Muscle of leg (tissue), 3 donors: ENCODE measurements at regions not wholly inside any gene's neighbourhood (a gene's known extent, or its start where the extent isn't known, plus 50 kb on each side); places are given as distances from the start of the nearest gene placed in this dataset.

Experiments
- DNase-seq: peaks from one replicate; pipeline ENCODE4 v3.0.0; 2013
- H3K27ac ChIP-seq: one replicate; pipeline ENCODE4 v1.5.1; 2013; ENCODE audit warnings: mild to moderate bottlenecking, low read length, control low read depth
- H3K27me3 ChIP-seq: one replicate; pipeline ENCODE4 v1.6.1; 2013; ENCODE audit warnings: low read length; ENCODE audit not compliant: control insufficient read depth, insufficient read depth
- H3K36me3 ChIP-seq: one replicate; pipeline ENCODE4 v1.6.1; 2013; ENCODE audit warnings: low read length; ENCODE audit not compliant: control insufficient read depth, insufficient read depth
- H3K4me1 ChIP-seq: one replicate; pipeline ENCODE4 v1.6.1; 2013; ENCODE audit warnings: low read length; ENCODE audit not compliant: control insufficient read depth, insufficient read depth
- H3K4me3 ChIP-seq: one replicate; pipeline ENCODE4 v1.5.1; 2013; ENCODE audit warnings: low read length, control low read depth
- H3K9me3 ChIP-seq: replicated peaks from 2 replicates; pipeline ENCODE4 v1.6.1; 2013; ENCODE audit warnings: low read depth, low read length; ENCODE audit not compliant: control insufficient read depth
- WGBS: methylation state at CpG from one replicate; pipeline ENCODE4 v1.1.5; 2013; ENCODE audit warnings: missing lambda C conversion rate; ENCODE audit not compliant: insufficient coverage; 5-methylcytosine and 5-hydroxymethylcytosine counted together

- peaks cover 2% of the 10 kb centered on the region for H3K9me3 ChIP-seq
- H3K4me1 ChIP-seq = no peaks in the 10 kb centered on the region
- no peak for DNase-seq
- H3K4me3 ChIP-seq = no peak overlapping the region
- H3K36me3 ChIP-seq = no peaks in the 10 kb centered on the region
- no peaks in the 10 kb centered on the region for H3K27me3 ChIP-seq
- no CpG with 5 or more reads among the region's 1 CpG for WGBS
- no peak overlapping the region for H3K27ac ChIP-seq
Measured at GRCh38 chr5:26828294-26828693, 210.1 kb downstream of the CDH9 start.

- Histone ChIP-seq H3K36me3 (no peaks in the 10 kb centered on the region), H3K4me1 (no peaks in the 10 kb centered on the region), H3K9me3 (peaks cover 9% of the 10 kb centered on the region), H3K27ac (no peak overlapping the region), H3K4me3 (no peak overlapping the region), H3K27me3 (no peaks in the 10 kb centered on the region)
- WGBS = 93% methylated on average over 6 of the region's 7 CpGs
- DNase-seq = no peak
Measured at GRCh38 chr5:26813235-26813634, 225.2 kb downstream of the CDH9 start.

- Histone ChIP-seq H3K36me3 (no peaks in the 10 kb centered on the region), H3K9me3 (peaks cover 10% of the 10 kb centered on the region), H3K4me1 (no peaks in the 10 kb centered on the region), H3K4me3 (no peak overlapping the region), H3K27ac (no peak overlapping the region), H3K27me3 (no peaks in the 10 kb centered on the region)
- no peak for DNase-seq
- 74% methylated on average over 3 of the region's 6 CpGs for WGBS
Measured at GRCh38 chr5:26812714-26813113, 225.7 kb downstream of the CDH9 start.

GRCh38 chr5:26807231-26808199 lies 230.9 kb downstream of the CDH9 start:
- DNase-seq = no peak
- Histone ChIP-seq H3K27me3 (no peaks in the 10 kb centered on the region), H3K36me3 (no peaks in the 10 kb centered on the region), H3K4me3 (no peak overlapping the region), H3K9me3 (peaks cover 18% of the 10 kb centered on the region), H3K27ac (no peak overlapping the region), H3K4me1 (no peaks in the 10 kb centered on the region)
- WGBS = 87% methylated on average over 11 of the region's 16 CpGs

GRCh38 chr5:26805076-26805475 lies 233.3 kb downstream of the CDH9 start:
- Histone ChIP-seq H3K9me3 (peaks cover 16% of the 10 kb centered on the region), H3K4me1 (no peaks in the 10 kb centered on the region), H3K27ac (no peak overlapping the region), H3K36me3 (no peaks in the 10 kb centered on the region), H3K27me3 (no peaks in the 10 kb centered on the region), H3K4me3 (no peak overlapping the region)
- WGBS = no CpG with 5 or more reads among the region's 1 CpG
- DNase-seq = no peak

GRCh38 chr5:26802944-26803343 lies 235.4 kb downstream of the CDH9 start:
- H3K9me3 ChIP-seq = peaks cover 16% of the 10 kb centered on the region
- no peaks in the 10 kb centered on the region for H3K27me3 ChIP-seq
- DNase-seq = no peak
- no peaks in the 10 kb centered on the region for H3K4me1 ChIP-seq
- H3K36me3 ChIP-seq = no peaks in the 10 kb centered on the region
- no peak overlapping the region for H3K4me3 ChIP-seq
- no peak overlapping the region for H3K27ac ChIP-seq
- no CpG with 5 or more reads among the region's 4 CpGs for WGBS

GRCh38 chr5:26791433-26791832 lies 247.0 kb downstream of the CDH9 start:
- Histone ChIP-seq H3K36me3 (no peaks in the 10 kb centered on the region), H3K9me3 (peaks cover 2% of the 10 kb centered on the region), H3K4me3 (no peak overlapping the region), H3K4me1 (no peaks in the 10 kb centered on the region), H3K27me3 (no peaks in the 10 kb centered on the region), H3K27ac (no peak overlapping the region)
- no peak for DNase-seq
- WGBS = no CpG with 5 or more reads among the region's 1 CpG

GRCh38 chr5:26791021-26791420 lies 247.4 kb downstream of the CDH9 start:
- Histone ChIP-seq H3K27ac (no peak overlapping the region), H3K4me3 (no peak overlapping the region), H3K9me3 (peaks cover 2% of the 10 kb centered on the region), H3K27me3 (no peaks in the 10 kb centered on the region), H3K36me3 (no peaks in the 10 kb centered on the region), H3K4me1 (no peaks in the 10 kb centered on the region)
- DNase-seq = no peak
- 60% methylated on average over 1 of the region's 3 CpGs for WGBS

- no peak overlapping the region for H3K4me3 ChIP-seq
- no CpG with 5 or more reads among the region's 3 CpGs for WGBS
- H3K9me3 ChIP-seq = peaks cover 5% of the 10 kb centered on the region
- no peaks in the 10 kb centered on the region for H3K4me1 ChIP-seq
- no peaks in the 10 kb centered on the region for H3K27me3 ChIP-seq
- peak; percentile 69 for DNase-seq
- H3K27ac ChIP-seq = no peak overlapping the region
- no peaks in the 10 kb centered on the region for H3K36me3 ChIP-seq
Measured at GRCh38 chr5:26763215-26763614, 275.2 kb downstream of the CDH9 start.

- 66% methylated on average over 2 of the region's 4 CpGs for WGBS
- DNase-seq = peak; percentile 78
- Histone ChIP-seq H3K4me1 (no peaks in the 10 kb centered on the region), H3K27ac (no peak overlapping the region), H3K27me3 (no peaks in the 10 kb centered on the region), H3K36me3 (no peaks in the 10 kb centered on the region), H3K4me3 (no peak overlapping the region), H3K9me3 (no peaks in the 10 kb centered on the region)
Measured at GRCh38 chr5:26761446-26761845, 276.9 kb downstream of the CDH9 start.
